GM23338 (cell line): ENCODE measurements at regions not wholly inside any gene's neighbourhood (a gene's known extent, or its start where the extent isn't known, plus 50 kb on each side); places are given as distances from the start of the nearest gene placed in this dataset.

ENCODE experiments used
- ATAC-seq: fragments of 200-7000 bp; cut with Tn5 transposase; 3 replicates; pipeline ENCODE4 v1.9.1; 2020
- DNase-seq: peaks from one replicate; pipeline ENCODE4 v3.0.0-alpha.2; 2015; ENCODE audit warnings: low spot score
- H2AFZ ChIP-seq: fragments of 200-600 bp; sonication (generic); 2 replicates; pipeline ENCODE4 v1.8.0; 2016; ENCODE audit warnings: antibody characterized with exemption, mild to moderate bottlenecking, moderate library complexity
- H3F3A ChIP-seq: fragments of 200-600 bp; sonication (generic); replicated peaks from 2 replicates; pipeline ENCODE4 v1.8.0; 2017; ENCODE audit warnings: antibody characterized with exemption, mixed run types, low read depth
- H3K27ac ChIP-seq: fragments of 200-600 bp; sonication (generic); 2 replicates; pipeline ENCODE4 v1.6.1; 2016; ENCODE audit warnings: low read depth
- H3K27me3 ChIP-seq: fragments of 200-600 bp; sonication (generic); 2 replicates; pipeline ENCODE4 v1.8.0; 2016; ENCODE audit warnings: mild to moderate bottlenecking, mixed run types, moderate library complexity; ENCODE audit not compliant: insufficient read depth
- H3K36me3 ChIP-seq: fragments of 200-600 bp; sonication (generic); 2 replicates; pipeline ENCODE4 v1.8.0; 2016; ENCODE audit warnings: mild to moderate bottlenecking; ENCODE audit not compliant: insufficient read depth
- H3K4me1 ChIP-seq: fragments of 200-600 bp; sonication (generic); 2 replicates; pipeline ENCODE4 v1.8.0; 2016; ENCODE audit warnings: mild to moderate bottlenecking, moderate library complexity; ENCODE audit not compliant: insufficient read depth
- H3K4me2 ChIP-seq: fragments of 200-600 bp; sonication (generic); 2 replicates; pipeline ENCODE4 v1.7.1; 2017; ENCODE audit warnings: mixed run types
- H3K4me3 ChIP-seq: fragments of 200-600 bp; sonication (generic); 2 replicates; pipeline ENCODE4 v1.6.1; 2016; ENCODE audit warnings: mixed run types
- H3K79me2 ChIP-seq: fragments of 200-600 bp; sonication (generic); replicated peaks from 2 replicates; pipeline ENCODE4 v1.8.0; 2017; ENCODE audit warnings: mild to moderate bottlenecking; ENCODE audit not compliant: insufficient read depth
- H3K9me2 ChIP-seq: fragments of 200-600 bp; sonication (generic); 2 replicates; pipeline ENCODE4 v1.8.0; 2017; ENCODE audit not compliant: insufficient read depth
- H4K20me1 ChIP-seq: fragments of 200-600 bp; sonication (generic); replicated peaks from 2 replicates; pipeline ENCODE4 v1.8.0; 2017; ENCODE audit warnings: mild to moderate bottlenecking; ENCODE audit not compliant: insufficient read depth
- H3K27ac Mint-ChIP-seq: 2 replicates; pipeline ENCODE4 v1.8.0; 2020; ENCODE audit warnings: inconsistent platforms, mild to moderate bottlenecking, moderate library complexity, mixed read lengths
- H3K27me3 Mint-ChIP-seq: 3 replicates; pipeline ENCODE4 v1.8.0; 2022; ENCODE audit warnings: low read depth, mild to moderate bottlenecking, moderate library complexity, mixed read lengths, inconsistent platforms; ENCODE audit not compliant: insufficient read depth, poor library complexity
- H3K36me3 Mint-ChIP-seq: 3 replicates; pipeline ENCODE4 v1.8.0; 2021; ENCODE audit warnings: low read depth, mild to moderate bottlenecking, inconsistent platforms, moderate library complexity, mixed read lengths
- H3K4me1 Mint-ChIP-seq: 3 replicates; pipeline ENCODE4 v1.8.0; 2020; ENCODE audit warnings: mild to moderate bottlenecking, inconsistent platforms, mixed read lengths
- H3K4me3 Mint-ChIP-seq: 3 replicates; pipeline ENCODE4 v1.8.0; 2021; ENCODE audit warnings: moderate library complexity, mild to moderate bottlenecking, inconsistent platforms, mixed read lengths
- H3K9me3 Mint-ChIP-seq: 3 replicates; pipeline ENCODE4 v1.8.0; 2020; ENCODE audit warnings: moderate library complexity, mild to moderate bottlenecking, inconsistent platforms, mixed read lengths
- CREB1 ChIP-seq: fragments of 250-450 bp; sonication (Bioruptor Pico); IDR thresholded peaks from 2 replicates; pipeline ENCODE4 v1.5.0; 2020; ENCODE audit warnings: low read depth, mild to moderate bottlenecking, moderate library complexity
- ETS1 ChIP-seq: IDR thresholded peaks from 2 replicates; pipeline ENCODE4 v1.6.1; 2016; ENCODE audit warnings: antibody characterized with exemption
- EZH2 ChIP-seq: fragments of 200-600 bp; sonication (generic); IDR thresholded peaks from one replicate; pipeline ENCODE4 v1.8.0; 2017; ENCODE audit warnings: antibody characterized with exemption, mild to moderate bottlenecking, low read depth; ENCODE audit not compliant: unreplicated experiment
- EZH2phosphoT487 ChIP-seq: fragments of 200-600 bp; sonication (generic); IDR thresholded peaks from one replicate; pipeline ENCODE4 v1.8.1; 2018; ENCODE audit warnings: antibody characterized with exemption; ENCODE audit not compliant: unreplicated experiment
- JUNB ChIP-seq: IDR thresholded peaks from one replicate; pipeline ENCODE4 v1.6.1; 2016; ENCODE audit warnings: antibody characterized with exemption; ENCODE audit not compliant: unreplicated experiment
- NANOG ChIP-seq: IDR thresholded peaks from 2 replicates; pipeline ENCODE4 v1.6.1; 2016; ENCODE audit warnings: antibody characterized with exemption, borderline replicate concordance
- POLR2AphosphoS5 ChIP-seq: IDR thresholded peaks from 2 replicates; pipeline ENCODE4 v1.6.1; 2016; ENCODE audit warnings: antibody characterized with exemption, low read depth
- REST ChIP-seq: IDR thresholded peaks from one replicate; pipeline ENCODE4 v1.6.1; 2018; ENCODE audit warnings: antibody characterized with exemption; ENCODE audit not compliant: unreplicated experiment
- STAT1 ChIP-seq: IDR thresholded peaks from one replicate; pipeline ENCODE4 v1.6.1; 2016; ENCODE audit warnings: antibody characterized with exemption; ENCODE audit not compliant: unreplicated experiment
- ZNF114 ChIP-seq: fragments of 250-450 bp; sonication (Bioruptor Pico); IDR thresholded peaks from 2 replicates; pipeline ENCODE4 v1.5.0; 2020; ENCODE audit warnings: mild to moderate bottlenecking, moderate library complexity
- ZNF331 ChIP-seq: fragments of 250-450 bp; sonication (Bioruptor Pico); IDR thresholded peaks from 2 replicates; pipeline ENCODE4 v1.5.0; 2020; ENCODE audit warnings: low read depth, mild to moderate bottlenecking, moderate library complexity
- TF ChIP-seq, protein P1 (sequence below), 2 experiments: fragments of 200-600 bp in 1 of 2; sonication (generic) in 1 of 2; conservative IDR thresholded peaks; 2 replicates each; pipeline versions ENCODE4 v1.5.1 to v1.6.1; 2016 to 2017; ENCODE audit warnings: antibody characterized with exemption in 2 of 2, low read depth in 2 of 2, mild to moderate bottlenecking in 2 of 2, moderate library complexity in 1 of 2
- TF ChIP-seq, protein P2 (sequence below): fragments of 250-450 bp; sonication (Bioruptor Pico); IDR thresholded peaks from 2 replicates; pipeline ENCODE4 v1.5.0; 2020; ENCODE audit warnings: mild to moderate bottlenecking, moderate library complexity

DNA sequence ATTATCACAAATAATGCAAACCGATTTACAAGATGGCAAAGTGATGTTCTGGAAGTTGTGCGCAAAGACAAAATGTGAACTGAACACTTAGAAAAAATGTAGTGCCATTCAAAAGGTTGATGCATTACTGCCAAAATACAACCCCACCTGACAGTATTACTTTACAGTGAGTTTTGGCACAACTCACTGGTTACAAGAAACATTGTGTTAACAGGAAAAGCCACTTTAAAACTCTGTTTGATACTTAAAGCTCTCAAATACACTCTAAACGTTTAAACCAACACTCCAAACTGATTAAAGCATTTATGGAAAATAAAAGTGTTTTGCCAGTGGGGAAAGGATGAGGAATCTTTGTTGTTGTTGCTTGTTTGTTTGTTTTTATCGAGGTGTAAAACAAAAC lies 173.4 kb upstream of the SATB2 start (continued):
- no peak for TF ChIP-seq EZH2phosphoT487
- TF ChIP-seq JUNB, result no peak
- no peak for TF ChIP-seq STAT1

- Histone ChIP-seq H3F3A (no peaks in the 10 kb centered on the region), H3K4me2 (no peak overlapping the region), H3K4me1 (0 out of 2 replicates have a peak, but pooled peaks cover 6% of the 10 kb centered on the region), H3K79me2 (no peaks in the 10 kb centered on the region), H2AFZ (no peak overlapping the region), H3K36me3 (no peaks in the 10 kb centered on the region), H3K4me3 (no peak overlapping the region), H4K20me1 (no peaks in the 10 kb centered on the region), H3K27me3 (no peaks in the 10 kb centered on the region), H3K9me2 (0 out of 2 replicates have a peak, but pooled peaks cover 4% of the 10 kb centered on the region), H3K27ac (no peak overlapping the region)
- DNase-seq (peak; percentile 7), ATAC-seq (no peak)
- H3K36me3 Mint-ChIP-seq, result no peaks in the 10 kb centered on the region
- H3K27me3 Mint-ChIP-seq, result peaks cover 5% of the 10 kb centered on the region
- TF ChIP-seq ZNF331 (CRISPR knock-in tag) (no peak), EZH2 (no peak), JUNB (no peak), STAT1 (no peak), ZNF114 (no peak), ETS1 (no peak), EZH2phosphoT487 (no peak), NANOG (no peak), REST (no peak), POLR2AphosphoS5 (no peak), CREB1 (no peak)
- TF ChIP-seq, protein P1, sequence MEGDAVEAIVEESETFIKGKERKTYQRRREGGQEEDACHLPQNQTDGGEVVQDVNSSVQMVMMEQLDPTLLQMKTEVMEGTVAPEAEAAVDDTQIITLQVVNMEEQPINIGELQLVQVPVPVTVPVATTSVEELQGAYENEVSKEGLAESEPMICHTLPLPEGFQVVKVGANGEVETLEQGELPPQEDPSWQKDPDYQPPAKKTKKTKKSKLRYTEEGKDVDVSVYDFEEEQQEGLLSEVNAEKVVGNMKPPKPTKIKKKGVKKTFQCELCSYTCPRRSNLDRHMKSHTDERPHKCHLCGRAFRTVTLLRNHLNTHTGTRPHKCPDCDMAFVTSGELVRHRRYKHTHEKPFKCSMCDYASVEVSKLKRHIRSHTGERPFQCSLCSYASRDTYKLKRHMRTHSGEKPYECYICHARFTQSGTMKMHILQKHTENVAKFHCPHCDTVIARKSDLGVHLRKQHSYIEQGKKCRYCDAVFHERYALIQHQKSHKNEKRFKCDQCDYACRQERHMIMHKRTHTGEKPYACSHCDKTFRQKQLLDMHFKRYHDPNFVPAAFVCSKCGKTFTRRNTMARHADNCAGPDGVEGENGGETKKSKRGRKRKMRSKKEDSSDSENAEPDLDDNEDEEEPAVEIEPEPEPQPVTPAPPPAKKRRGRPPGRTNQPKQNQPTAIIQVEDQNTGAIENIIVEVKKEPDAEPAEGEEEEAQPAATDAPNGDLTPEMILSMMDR (conservative IDR thresholded peaks at IDR 0.05; ENCODE audit: low read depth in 2 of 2), result no peak
- TF ChIP-seq, protein P2, sequence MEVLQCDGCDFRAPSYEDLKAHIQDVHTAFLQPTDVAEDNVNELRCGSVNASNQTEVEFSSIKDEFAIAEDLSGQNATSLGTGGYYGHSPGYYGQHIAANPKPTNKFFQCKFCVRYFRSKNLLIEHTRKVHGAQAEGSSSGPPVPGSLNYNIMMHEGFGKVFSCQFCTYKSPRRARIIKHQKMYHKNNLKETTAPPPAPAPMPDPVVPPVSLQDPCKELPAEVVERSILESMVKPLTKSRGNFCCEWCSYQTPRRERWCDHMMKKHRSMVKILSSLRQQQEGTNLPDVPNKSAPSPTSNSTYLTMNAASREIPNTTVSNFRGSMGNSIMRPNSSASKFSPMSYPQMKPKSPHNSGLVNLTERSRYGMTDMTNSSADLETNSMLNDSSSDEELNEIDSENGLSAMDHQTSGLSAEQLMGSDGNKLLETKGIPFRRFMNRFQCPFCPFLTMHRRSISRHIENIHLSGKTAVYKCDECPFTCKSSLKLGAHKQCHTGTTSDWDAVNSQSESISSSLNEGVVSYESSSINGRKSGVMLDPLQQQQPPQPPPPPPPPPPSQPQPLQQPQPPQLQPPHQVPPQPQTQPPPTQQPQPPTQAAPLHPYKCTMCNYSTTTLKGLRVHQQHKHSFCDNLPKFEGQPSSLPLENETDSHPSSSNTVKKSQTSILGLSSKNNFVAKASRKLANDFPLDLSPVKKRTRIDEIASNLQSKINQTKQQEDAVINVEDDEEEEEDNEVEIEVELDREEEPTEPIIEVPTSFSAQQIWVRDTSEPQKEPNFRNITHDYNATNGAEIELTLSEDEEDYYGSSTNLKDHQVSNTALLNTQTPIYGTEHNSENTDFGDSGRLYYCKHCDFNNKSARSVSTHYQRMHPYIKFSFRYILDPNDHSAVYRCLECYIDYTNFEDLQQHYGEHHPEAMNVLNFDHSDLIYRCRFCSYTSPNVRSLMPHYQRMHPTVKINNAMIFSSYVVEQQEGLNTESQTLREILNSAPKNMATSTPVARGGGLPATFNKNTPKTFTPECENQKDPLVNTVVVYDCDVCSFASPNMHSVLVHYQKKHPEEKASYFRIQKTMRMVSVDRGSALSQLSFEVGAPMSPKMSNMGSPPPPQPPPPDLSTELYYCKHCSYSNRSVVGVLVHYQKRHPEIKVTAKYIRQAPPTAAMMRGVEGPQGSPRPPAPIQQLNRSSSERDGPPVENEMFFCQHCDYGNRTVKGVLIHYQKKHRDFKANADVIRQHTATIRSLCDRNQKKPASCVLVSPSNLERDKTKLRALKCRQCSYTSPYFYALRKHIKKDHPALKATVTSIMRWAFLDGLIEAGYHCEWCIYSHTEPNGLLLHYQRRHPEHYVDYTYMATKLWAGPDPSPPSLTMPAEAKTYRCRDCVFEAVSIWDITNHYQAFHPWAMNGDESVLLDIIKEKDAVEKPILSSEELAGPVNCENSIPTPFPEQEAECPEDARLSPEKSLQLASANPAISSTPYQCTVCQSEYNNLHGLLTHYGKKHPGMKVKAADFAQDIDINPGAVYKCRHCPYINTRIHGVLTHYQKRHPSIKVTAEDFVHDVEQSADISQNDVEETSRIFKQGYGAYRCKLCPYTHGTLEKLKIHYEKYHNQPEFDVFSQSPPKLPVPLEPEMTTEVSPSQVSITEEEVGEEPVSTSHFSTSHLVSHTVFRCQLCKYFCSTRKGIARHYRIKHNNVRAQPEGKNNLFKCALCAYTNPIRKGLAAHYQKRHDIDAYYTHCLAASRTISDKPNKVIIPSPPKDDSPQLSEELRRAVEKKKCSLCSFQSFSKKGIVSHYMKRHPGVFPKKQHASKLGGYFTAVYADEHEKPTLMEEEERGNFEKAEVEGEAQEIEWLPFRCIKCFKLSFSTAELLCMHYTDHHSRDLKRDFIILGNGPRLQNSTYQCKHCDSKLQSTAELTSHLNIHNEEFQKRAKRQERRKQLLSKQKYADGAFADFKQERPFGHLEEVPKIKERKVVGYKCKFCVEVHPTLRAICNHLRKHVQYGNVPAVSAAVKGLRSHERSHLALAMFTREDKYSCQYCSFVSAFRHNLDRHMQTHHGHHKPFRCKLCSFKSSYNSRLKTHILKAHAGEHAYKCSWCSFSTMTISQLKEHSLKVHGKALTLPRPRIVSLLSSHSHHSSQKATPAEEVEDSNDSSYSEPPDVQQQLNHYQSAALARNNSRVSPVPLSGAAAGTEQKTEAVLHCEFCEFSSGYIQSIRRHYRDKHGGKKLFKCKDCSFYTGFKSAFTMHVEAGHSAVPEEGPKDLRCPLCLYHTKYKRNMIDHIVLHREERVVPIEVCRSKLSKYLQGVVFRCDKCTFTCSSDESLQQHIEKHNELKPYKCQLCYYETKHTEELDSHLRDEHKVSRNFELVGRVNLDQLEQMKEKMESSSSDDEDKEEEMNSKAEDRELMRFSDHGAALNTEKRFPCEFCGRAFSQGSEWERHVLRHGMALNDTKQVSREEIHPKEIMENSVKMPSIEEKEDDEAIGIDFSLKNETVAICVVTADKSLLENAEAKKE (CRISPR knock-in tag), result no peak
- no peaks in the 10 kb centered on the region for H3K9me3 Mint-ChIP-seq
- peaks cover 28% of the 10 kb centered on the region for H3K4me1 Mint-ChIP-seq
- H3K27ac Mint-ChIP-seq, result no peak overlapping the region
- H3K4me3 Mint-ChIP-seq, result no peak overlapping the region
Observed at GRCh38 chr2:199629301-199629700, 171.6 kb upstream of the SATB2 start.
